Stimulated activated memory B cell treated with anti-CD40 and anti-IgM and Interleukin-4, amounts not matched to agents 10 μg/mL and 1 μg/mL and 100 μg/mL, for 72 hours (primary cell): ENCODE measurements at regions not wholly inside any gene's neighbourhood (a gene's known extent, or its start where the extent isn't known, plus 50 kb on each side); places are given as distances from the start of the nearest gene placed in this dataset.

ENCODE experiments used
- ATAC-seq: fragments of 150-1000 bp; cut with Tn5 transposase; 2 replicates; pipeline ENCODE4 v1.10.0; 2021
- H3K27ac Mint-ChIP-seq: one replicate; pipeline ENCODE4 v1.8.0; 2022; ENCODE audit warnings: mild to moderate bottlenecking, mixed read lengths
- H3K27me3 Mint-ChIP-seq: one replicate; pipeline ENCODE4 v1.8.0; 2022; ENCODE audit warnings: mixed read lengths
- H3K36me3 Mint-ChIP-seq: one replicate; pipeline ENCODE4 v1.8.0; 2022; ENCODE audit warnings: mixed read lengths
- H3K4me1 Mint-ChIP-seq: one replicate; pipeline ENCODE4 v1.8.0; 2022; ENCODE audit warnings: mixed read lengths
- H3K4me3 Mint-ChIP-seq: one replicate; pipeline ENCODE4 v1.8.0; 2022; ENCODE audit warnings: mild to moderate bottlenecking, moderate library complexity, mixed read lengths
- H3K9me3 Mint-ChIP-seq: one replicate; pipeline ENCODE4 v1.8.0; 2022; ENCODE audit warnings: mixed read lengths

GRCh38 chr2:45337481-45337880, 273.6 kb downstream of the SRBD1 start:
- no peak for ATAC-seq
- no peaks in the 10 kb centered on the region for H3K9me3 Mint-ChIP-seq
- no peak overlapping the region for H3K4me3 Mint-ChIP-seq
- no peak overlapping the region for H3K27ac Mint-ChIP-seq
- H3K4me1 Mint-ChIP-seq, result no peaks in the 10 kb centered on the region
- H3K27me3 Mint-ChIP-seq, result peaks cover 16% of the 10 kb centered on the region
- no peaks in the 10 kb centered on the region for H3K36me3 Mint-ChIP-seq

GRCh38 chr2:45334205-45334604, 276.9 kb downstream of the SRBD1 start:
- Mint-ChIP-seq H3K4me3 (no peak overlapping the region), H3K27me3 (peaks cover 16% of the 10 kb centered on the region), H3K4me1 (no peaks in the 10 kb centered on the region), H3K9me3 (no peaks in the 10 kb centered on the region), H3K27ac (no peak overlapping the region), H3K36me3 (no peaks in the 10 kb centered on the region)
- ATAC-seq, result no peak

GRCh38 chr2:45332567-45332966, 278.5 kb downstream of the SRBD1 start:
- Mint-ChIP-seq H3K27ac (no peak overlapping the region), H3K4me1 (no peaks in the 10 kb centered on the region), H3K4me3 (no peak overlapping the region), H3K27me3 (peaks cover 8% of the 10 kb centered on the region), H3K36me3 (no peaks in the 10 kb centered on the region), H3K9me3 (no peaks in the 10 kb centered on the region)
- ATAC-seq, result no peak

- Mint-ChIP-seq H3K9me3 (no peaks in the 10 kb centered on the region), H3K36me3 (no peaks in the 10 kb centered on the region), H3K27ac (no peak overlapping the region), H3K27me3 (peaks cover 8% of the 10 kb centered on the region), H3K4me1 (no peaks in the 10 kb centered on the region), H3K4me3 (no peak overlapping the region)
- no peak for ATAC-seq
Measured at GRCh38 chr2:45332094-45332493, 279.0 kb downstream of the SRBD1 start.

GRCh38 chr2:45331410-45331786, 279.7 kb downstream of the SRBD1 start:
- Mint-ChIP-seq H3K9me3 (no peaks in the 10 kb centered on the region), H3K27ac (no peak overlapping the region), H3K4me1 (no peaks in the 10 kb centered on the region), H3K4me3 (no peak overlapping the region), H3K36me3 (no peaks in the 10 kb centered on the region), H3K27me3 (peaks cover 8% of the 10 kb centered on the region)
- ATAC-seq, result no peak

GRCh38 chr2:45330637-45331409, 280.2 kb downstream of the SRBD1 start:
- Mint-ChIP-seq H3K27me3 (peaks cover 8% of the 10 kb centered on the region), H3K36me3 (no peaks in the 10 kb centered on the region), H3K9me3 (no peaks in the 10 kb centered on the region), H3K4me3 (no peak overlapping the region), H3K4me1 (no peaks in the 10 kb centered on the region), H3K27ac (no peak overlapping the region)
- no peak for ATAC-seq

GRCh38 chr2:45330108-45330507, 281.0 kb downstream of the SRBD1 start:
- Mint-ChIP-seq H3K9me3 (no peaks in the 10 kb centered on the region), H3K4me3 (no peak overlapping the region), H3K36me3 (no peaks in the 10 kb centered on the region), H3K27ac (no peak overlapping the region), H3K27me3 (peaks cover 8% of the 10 kb centered on the region), H3K4me1 (no peaks in the 10 kb centered on the region)
- ATAC-seq, result no peak

DNA sequence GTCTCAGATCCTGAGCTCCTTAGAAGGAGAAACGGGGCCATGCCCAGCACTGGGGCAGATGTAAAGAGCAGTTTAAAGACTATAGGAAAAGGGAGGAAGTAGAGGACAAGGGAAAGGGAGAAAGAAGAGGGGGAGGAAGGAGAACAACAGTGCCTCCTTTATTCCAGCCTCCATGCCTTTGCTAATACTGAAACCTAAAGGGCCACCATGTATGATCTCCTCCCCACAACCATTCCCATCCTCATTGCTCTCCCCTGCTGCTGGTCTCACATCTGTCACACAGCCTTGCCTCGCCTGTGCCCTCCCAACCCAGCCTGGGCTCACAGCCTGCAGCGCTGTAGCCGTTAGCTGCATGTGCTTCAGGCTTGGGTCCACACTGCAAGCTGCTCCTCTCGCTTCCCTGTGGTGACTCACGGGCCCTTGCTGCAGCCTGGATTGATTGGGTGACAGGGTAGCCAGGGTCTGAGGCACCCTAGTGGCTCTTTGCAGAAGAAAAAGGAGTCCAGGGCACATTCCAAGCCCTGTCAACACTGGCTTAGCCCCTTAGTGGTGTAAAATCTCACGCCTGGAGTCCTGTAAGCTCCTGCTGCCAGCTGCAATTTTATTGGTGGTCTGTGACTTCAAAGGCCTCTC, 281.9 kb downstream of the SRBD1 start:
- no peak overlapping the region for H3K4me3 Mint-ChIP-seq
- H3K27me3 Mint-ChIP-seq, result peaks cover 8% of the 10 kb centered on the region
- H3K36me3 Mint-ChIP-seq, result peaks cover under 1% of the 10 kb centered on the region
- peaks cover under 1% of the 10 kb centered on the region for H3K9me3 Mint-ChIP-seq
- ATAC-seq, result no peak
- no peak overlapping the region for H3K27ac Mint-ChIP-seq
- no peaks in the 10 kb centered on the region for H3K4me1 Mint-ChIP-seq

- H3K36me3 Mint-ChIP-seq, result peaks cover 5% of the 10 kb centered on the region
- H3K9me3 Mint-ChIP-seq, result peaks cover 5% of the 10 kb centered on the region
- H3K4me3 Mint-ChIP-seq, result no peak overlapping the region
- ATAC-seq, result no peak
- H3K4me1 Mint-ChIP-seq, result no peaks in the 10 kb centered on the region
- no peak overlapping the region for H3K27ac Mint-ChIP-seq
- peaks cover 8% of the 10 kb centered on the region for H3K27me3 Mint-ChIP-seq
Measured at GRCh38 chr2:45328264-45328870, 282.7 kb downstream of the SRBD1 start.

DNA sequence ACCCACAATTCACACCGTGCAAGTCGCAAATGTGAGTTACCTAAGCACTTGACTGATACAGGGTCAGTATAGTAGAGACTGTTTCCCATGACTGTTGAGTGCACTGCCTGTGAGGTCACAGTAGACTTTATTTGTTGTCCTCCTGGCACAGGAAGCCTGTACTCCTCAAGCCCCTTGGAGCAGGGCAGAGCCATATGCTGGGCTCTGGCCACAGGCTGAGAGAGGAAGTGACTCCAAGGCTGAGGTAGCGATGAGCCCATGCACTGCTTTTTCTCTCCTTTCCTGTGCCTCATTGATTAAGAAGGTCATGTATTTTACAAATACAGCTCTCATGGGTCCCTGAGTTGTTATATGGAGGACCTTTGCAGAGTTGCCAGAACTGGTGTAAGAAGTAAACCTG, 287.7 kb downstream of the SRBD1 start:
- Mint-ChIP-seq H3K4me3 (no peak overlapping the region), H3K27ac (no peak overlapping the region), H3K4me1 (no peaks in the 10 kb centered on the region), H3K27me3 (peaks cover 20% of the 10 kb centered on the region), H3K36me3 (peaks cover 5% of the 10 kb centered on the region), H3K9me3 (peaks cover 5% of the 10 kb centered on the region)
- ATAC-seq, result no peak

- Mint-ChIP-seq H3K4me3 (no peak overlapping the region), H3K27ac (no peak overlapping the region), H3K36me3 (peaks cover 5% of the 10 kb centered on the region), H3K9me3 (peaks cover 5% of the 10 kb centered on the region), H3K27me3 (peaks cover 20% of the 10 kb centered on the region), H3K4me1 (no peaks in the 10 kb centered on the region)
- ATAC-seq, result no peak
Measured at GRCh38 chr2:45320956-45321355, 290.1 kb downstream of the SRBD1 start.

DNA sequence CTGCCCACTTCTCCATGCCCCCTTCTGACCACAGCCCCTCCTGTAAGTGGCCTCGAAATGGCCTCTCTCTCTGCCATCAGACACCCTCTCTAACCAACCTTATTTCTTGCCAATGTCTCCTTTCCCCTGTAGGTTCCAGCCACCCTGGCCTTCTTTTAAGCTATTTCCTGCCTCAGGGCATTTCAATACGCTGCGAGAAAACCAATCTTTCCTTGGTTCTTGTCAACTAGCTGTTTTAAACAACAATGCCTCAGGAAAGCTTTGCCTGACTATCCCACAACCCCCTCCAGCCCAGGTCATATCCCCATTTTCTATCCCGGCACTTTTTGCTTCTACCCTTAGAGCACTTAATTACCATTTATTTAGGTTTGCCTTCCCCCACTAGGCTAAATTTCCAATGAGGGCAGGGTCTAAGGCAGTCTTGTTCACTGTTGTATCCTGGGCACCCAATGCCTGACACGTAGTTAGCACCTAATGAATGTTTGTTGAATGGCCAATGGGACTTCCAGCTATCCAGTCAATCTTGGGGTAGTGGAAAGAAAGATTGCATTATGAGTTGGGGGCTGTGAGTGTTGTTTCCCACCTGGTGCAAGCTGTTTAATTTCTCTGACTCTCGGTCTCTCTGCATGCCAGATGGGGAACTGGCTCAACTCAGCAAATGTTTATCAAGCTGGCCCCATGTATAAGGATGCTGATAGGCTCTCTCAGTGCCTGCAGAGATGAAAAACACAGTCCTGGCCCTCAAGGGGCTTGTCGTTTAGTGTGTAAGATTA, 291.2 kb downstream of the SRBD1 start:
- H3K36me3 Mint-ChIP-seq, result peaks cover 5% of the 10 kb centered on the region
- H3K27me3 Mint-ChIP-seq, result peaks cover 20% of the 10 kb centered on the region
- no peak overlapping the region for H3K4me3 Mint-ChIP-seq
- H3K27ac Mint-ChIP-seq, result no peak overlapping the region
- H3K9me3 Mint-ChIP-seq, result peaks cover 5% of the 10 kb centered on the region
- no peaks in the 10 kb centered on the region for H3K4me1 Mint-ChIP-seq
- ATAC-seq, result no peak

DNA sequence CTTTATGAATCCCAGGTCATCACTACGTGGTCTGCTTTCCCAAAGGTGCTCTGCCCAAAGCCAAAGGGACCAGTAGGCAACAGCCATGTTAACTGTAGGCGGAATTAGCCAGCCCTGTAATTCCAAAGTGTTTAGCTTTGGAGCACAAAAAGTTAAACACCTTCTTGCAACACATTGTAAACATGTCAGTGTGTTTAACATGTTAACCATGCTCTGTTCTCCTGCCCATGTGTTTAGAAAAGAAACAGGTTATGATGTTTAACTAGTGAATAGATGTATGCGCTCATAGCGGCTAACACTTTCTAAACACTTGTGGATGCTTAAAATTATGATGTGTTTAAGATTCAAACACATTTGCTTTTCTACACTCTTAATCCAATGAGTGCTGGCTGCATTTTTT, 292.4 kb downstream of the SRBD1 start:
- ATAC-seq, result no peak
- Mint-ChIP-seq H3K36me3 (no peaks in the 10 kb centered on the region), H3K9me3 (no peaks in the 10 kb centered on the region), H3K4me1 (no peaks in the 10 kb centered on the region), H3K27ac (no peak overlapping the region), H3K27me3 (peaks cover 20% of the 10 kb centered on the region), H3K4me3 (no peak overlapping the region)

GRCh38 chr2:45316576-45317338, 294.3 kb downstream of the SRBD1 start:
- no peak overlapping the region for H3K27ac Mint-ChIP-seq
- ATAC-seq, result no peak
- H3K4me3 Mint-ChIP-seq, result no peak overlapping the region
- H3K27me3 Mint-ChIP-seq, result peaks cover 20% of the 10 kb centered on the region
- H3K4me1 Mint-ChIP-seq, result no peaks in the 10 kb centered on the region
- no peaks in the 10 kb centered on the region for H3K36me3 Mint-ChIP-seq
- H3K9me3 Mint-ChIP-seq, result no peaks in the 10 kb centered on the region

DNA sequence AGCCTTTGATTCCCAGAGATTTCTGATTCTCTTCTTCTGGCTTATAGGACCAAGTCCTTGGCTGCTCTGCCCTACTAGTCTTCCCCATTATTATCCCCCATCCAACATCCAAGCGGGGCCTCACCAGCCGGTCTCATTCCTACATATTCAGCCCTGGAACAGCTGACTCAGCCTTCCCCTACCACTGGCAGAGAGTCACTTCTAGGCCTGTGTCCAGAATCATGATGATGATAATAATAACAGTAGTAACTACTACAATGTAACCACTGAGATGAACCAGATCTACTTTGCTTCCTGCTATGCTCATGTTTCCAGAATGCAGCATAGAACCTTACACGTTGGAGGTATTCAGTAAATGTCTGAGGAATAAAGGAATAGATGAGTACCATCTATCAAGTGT, 295.2 kb downstream of the SRBD1 start:
- Mint-ChIP-seq H3K4me3 (no peak overlapping the region), H3K36me3 (no peaks in the 10 kb centered on the region), H3K27me3 (peaks cover 22% of the 10 kb centered on the region), H3K9me3 (peaks cover 3% of the 10 kb centered on the region), H3K4me1 (no peaks in the 10 kb centered on the region), H3K27ac (no peak overlapping the region)
- ATAC-seq, result peak; percentile 25
